AG08396 (cell line): ENCODE measurements at regions not wholly inside any gene's neighbourhood (a gene's known extent, or its start where the extent isn't known, plus 50 kb on each side); places are given as distances from the start of the nearest gene placed in this dataset.
"Not testable (repeated sequence)": the region's sequence is repeated elsewhere in the genome, so short reads cannot be mapped to it uniquely, and the experiment has no call there.

Experiments used
- DNase-seq: peaks from one replicate; pipeline ENCODE4 v3.0.0; 2012; ENCODE audit warnings: low spot score, mixed read lengths

DNA sequence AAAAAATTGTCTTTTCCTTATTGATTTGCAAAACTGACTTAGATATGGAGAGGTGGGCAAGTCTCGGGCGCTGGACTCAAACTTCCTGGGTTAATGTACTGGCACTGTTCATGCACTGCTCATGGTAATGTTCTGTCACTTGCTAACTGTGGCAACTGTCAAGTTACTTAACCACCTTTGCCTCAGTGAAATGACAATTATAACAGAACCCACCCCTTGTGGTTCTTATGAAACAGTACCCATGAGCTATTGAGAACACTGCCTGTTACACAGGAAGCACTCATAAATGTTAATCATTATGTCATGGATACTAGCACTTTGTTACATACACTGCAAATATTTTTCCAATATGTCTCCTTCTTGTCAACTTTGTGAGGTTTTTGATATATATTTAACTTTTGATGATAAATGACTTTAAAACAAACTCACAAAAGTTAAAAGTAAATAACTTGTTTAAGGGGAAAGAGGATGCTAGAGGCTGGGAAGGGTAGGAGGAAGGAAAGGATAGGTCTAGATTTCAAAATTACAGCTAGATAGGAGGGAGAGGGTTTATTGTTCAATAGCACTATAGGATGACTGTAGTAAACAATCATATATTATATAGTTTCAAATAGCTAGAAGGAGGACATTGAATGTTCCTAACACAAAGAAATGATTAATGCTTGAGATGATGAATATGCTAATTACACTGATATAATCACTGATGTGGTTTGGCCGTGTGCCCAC, 342.5 kb downstream of the ADGRL2 start:
- no peak for DNase-seq

DNA sequence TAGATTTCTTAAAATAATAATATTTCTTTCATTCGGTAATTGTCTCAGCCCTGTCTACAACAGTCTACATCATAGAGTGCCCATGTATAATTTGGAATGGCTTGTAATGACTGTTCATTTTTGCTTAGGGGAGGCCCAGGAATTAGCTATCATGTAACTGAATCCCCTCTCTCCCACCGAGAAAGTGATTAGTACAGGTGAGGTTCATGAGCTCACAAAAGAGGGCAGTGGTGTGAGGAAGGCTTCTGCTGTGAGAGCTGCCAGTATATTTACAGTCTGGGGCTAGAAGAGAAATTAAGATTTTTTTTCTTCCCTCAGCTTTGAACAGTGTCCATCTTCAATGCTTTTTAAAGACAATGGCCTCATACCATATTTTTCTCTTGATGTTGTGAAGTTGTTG, 340.7 kb downstream of the ADGRL2 start:
- no peak for DNase-seq

DNA sequence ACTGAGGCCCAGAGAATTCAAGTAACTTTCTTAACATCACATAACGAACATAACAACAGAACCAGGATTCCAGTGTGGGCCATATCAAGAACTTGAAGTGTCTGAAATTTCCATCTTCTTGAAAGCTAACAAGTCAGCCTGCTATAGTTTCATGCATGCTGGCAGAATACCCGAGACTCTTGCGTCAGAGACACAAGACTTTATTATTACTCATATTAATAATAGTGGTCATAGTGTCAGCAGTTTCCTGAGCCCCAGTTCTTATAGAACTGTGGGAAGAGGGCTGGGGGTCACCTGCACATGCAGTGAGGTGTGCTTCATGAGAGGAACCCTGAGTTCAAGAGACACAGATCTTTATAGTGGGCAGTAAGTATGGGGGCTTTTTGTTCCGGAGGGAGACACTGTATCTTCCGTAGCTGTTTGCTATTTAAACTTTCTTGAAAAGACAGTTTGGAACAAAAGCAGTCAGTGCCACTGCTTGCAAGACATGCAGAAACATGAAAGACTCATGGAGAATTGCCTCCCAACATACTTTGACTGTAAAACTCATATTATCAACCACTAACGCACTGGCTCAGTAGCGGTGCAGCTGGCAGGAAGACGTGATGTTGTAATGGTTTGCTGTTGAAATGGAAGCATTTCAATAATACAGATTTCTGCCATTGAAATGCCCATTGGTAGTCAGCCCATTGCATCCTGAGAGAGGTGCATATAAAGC, 339.2 kb downstream of the ADGRL2 start:
- DNase-seq, result no peak

DNA sequence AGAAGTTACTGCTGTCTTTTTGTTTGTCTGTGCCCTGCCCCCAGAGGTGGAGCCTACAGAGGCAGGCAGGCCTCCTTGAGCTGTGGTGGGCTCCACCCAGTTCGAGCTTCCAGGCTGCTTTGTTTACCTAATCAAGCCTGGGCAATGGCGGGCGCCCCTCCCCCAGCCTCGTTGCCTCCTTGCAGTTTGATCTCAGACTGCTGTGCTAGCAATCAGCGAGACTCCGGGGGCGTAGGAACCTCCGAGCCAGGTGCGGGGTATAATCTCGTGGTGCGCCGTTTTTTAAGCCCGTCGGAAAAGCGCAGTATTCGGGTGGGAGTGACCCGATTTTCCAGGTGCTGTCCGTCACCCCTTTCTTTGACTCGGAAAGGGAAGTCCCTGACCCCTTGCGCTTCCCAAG, 335.6 kb downstream of the ADGRL2 start:
- DNase-seq, result not testable (repeated sequence)

DNA sequence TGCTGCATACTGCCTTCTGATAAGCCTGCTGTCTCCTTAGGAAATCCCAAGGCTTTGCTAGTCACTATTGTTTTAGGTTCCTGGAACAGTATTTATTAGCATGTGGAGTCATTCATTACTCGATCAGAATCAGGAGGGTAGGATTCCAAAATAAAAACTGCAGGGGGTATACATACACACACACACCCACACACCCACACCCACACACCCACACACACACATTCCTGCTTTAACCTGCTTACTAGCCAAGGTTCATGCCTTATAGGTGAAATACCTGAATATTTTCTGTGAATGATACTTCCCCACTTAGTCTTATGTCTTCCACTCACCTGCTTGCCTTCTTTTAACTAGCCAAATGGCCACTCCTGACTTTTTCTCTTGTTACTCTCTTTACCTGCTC, 325.1 kb downstream of the ADGRL2 start:
- no peak for DNase-seq

DNA sequence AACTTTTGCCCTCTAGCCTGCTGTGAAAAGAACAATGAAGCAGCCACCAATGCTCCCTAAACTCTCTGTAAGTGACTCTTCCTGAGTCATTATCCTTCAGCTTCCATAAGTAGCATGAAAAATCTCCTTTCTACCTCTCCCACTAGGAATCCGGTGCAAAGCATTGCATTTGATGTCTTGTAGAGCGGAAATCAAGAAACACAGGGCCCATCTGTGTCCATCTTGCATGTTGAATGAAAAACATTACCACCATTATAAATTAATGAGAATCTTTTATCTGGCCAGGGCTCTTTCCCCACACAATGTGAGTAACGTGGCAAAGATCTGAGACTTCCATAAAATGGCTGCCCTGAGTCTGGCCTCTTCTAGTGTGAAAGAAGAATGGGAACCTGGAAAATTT, 324.4 kb downstream of the ADGRL2 start:
- no peak for DNase-seq

DNA sequence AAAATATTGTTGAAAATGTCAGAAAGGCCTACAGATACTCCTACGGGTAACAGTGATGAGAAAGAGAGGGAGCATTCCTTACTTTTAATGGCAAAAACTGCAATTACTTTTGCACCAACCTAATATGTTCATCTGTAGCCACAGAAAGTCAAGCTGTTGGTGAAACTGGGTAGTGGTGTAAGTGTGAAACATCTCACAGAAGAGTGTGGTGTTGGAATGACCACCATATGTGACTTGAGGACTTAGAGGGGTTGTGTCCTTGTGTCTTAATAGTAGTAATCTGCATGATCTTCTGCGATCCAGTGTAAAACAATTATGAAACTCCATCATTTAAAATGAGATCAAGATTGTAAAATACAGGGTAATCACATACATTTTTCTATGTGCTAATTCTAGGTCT, 320.7 kb downstream of the ADGRL2 start:
- no peak for DNase-seq

DNA sequence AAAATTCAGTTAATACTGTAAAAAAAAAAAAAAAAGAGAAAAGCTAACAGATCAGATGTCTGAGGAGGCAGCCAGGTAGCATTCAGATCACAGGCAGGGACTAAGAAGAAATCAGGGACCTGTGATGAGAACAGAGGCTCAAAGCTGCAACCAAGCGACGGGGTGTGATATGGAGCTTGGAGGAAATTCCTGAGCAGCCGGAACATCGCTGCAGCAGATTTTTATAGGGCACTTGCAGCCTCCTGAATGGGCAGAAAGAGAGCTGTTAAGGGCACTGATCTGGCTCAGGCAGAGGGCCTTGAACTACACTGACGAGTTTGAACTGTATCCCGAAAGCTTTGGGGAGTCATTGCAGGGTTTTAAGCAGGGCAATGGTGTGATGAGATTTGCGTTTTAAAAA, 315.4 kb downstream of the ADGRL2 start:
- DNase-seq, result no peak

DNA sequence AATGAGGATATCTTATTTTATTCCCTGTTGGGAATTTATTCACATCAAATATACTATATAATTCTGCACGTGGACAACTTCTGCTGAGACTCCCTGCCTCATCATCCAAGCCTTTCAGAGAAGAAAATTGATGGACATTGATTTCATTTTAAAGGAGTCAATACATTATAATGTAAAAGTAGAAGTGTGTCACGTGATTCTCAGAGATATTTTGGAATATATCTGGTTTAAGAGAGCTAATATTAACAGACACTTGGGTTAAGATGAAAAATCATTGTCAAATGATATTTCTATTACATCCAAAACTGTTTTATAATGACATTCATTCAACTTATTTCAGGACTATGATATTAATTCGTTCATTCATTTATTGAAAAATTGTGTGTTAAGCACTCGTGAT, 314.2 kb downstream of the ADGRL2 start:
- no peak for DNase-seq

DNA sequence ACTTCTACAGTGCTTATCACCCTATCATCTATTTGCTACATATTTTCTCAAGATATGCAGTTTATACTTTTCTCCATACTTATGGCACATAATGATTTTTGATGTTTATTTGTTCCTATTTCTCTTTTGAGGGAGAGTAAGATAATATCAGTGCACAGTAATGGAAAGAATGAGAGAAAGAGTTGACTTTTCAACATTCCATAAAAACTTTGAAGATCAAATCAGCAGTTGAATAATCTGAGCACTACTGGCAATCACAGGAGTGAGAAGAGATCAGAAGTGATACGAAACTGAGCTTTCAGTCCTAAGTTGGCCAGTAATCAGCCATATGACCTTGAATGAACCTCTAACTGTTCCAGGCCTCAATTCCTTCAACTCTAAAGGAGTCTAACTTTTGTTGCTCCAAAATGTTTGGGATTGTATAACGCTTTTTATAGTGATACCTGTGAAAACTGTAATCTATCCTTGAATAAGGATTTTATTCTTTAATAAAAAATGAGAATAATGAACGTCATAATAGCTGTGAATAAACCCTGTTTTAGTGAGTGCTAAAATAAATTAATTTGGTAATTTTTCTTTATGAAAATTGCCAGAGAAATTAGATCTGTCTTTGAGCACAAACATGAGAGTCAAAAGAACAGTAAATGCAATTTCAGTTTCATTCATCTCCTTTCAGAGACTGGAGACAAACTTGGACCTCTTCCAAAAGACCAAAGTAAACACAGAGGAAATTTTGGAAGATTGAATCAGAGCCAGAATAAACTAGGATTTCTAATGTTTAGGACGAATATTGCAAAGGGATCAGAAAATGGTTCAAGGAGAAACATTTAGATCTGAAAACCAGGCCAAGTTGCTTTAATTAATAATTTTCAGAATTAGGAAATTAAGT, 309.9 kb downstream of the ADGRL2 start:
- DNase-seq, result no peak

DNA sequence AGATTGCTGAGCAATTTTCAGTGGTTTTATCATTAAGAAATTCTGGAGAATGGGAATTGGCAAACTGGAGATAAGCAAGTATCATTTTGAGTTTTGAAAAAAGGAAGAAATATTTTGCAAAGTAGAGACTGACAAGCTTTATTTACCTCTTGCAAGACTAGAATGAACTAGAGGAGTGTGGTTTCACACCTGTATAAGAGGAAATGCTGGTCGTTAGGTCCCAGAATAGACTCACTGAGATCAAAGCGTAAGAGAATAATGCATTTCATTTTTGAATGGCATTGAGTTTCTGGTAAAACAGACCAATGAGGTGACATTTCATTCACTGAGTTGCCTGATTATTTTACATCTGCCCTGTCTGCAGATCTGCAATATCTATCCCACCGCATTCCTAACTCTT, 308.1 kb downstream of the ADGRL2 start:
- no peak for DNase-seq

DNA sequence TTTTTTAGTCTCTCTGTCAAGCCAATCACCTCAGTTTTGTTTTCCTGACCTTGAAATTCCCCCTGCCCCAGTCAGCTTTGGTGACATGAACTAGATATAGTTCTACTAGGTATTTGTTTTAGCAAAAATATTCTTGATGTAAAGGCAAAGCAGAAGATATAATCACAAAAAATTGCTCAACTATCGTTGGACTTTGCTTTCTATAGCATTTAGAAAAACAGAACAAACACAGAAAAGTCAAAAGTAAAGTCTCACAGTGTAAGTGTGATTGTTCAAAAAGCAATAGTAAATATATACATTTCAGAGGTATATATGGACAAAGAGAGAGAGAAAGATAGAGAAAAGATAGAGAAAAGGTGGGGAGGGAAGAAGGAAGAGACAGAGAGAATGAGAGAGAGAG, 305.9 kb downstream of the ADGRL2 start:
- DNase-seq, result no peak

DNA sequence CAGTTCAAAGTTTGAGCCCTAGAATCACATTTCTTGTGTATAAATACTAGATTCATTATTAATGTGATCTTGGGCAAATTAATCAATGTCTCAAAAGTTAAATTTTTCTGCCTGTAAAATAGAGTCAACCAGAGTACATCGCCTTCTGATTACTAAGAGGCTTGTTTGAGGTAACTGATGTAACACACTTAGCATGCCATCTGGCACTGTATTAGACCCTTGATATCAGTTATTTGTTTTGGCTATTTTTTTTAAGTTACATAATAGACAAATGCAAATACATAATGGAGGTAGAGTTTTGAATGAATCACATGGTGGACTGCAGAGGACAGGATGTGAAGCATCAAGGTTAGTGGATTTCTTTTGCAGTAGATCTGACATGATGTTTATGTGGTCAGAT, 298.4 kb downstream of the ADGRL2 start:
- DNase-seq, result no peak

DNA sequence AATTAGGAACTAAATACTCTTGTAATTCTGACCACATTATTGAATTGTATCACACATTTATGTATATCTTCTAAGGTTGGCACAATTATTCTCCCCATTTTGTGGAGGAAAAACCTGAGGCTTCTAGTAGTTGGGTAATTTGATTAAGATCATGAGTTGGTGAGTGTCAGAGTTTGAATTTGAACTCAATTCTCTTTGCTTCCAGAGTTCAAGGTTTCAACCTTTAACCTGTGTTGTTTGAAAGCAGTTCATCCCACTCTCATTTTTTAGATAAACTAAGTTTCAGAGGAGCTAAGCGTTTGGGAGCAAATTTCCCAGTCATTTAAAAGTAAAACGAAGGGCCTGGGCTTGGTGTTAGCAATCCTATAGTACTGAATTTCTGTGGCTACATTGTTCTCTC, 293.4 kb downstream of the ADGRL2 start:
- DNase-seq, result no peak

DNA sequence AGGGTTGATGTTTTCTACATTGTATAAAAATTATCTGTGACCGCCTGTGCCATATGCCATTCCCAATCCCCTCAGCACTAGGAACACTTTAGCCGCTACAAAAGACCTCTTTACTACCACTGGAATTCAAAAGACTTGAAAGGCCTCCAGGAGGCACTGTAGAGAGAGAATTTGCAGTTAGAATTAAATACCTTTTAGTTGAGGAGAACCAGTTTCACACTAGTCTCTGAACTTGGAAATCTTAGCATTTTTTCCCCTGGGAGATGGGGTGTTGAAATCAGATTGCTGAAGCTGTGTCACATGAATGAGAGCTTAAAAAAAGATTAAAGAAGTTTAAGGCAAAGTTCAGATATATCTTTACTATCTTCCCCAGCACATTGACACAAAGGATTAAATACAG, 291.0 kb downstream of the ADGRL2 start:
- no peak for DNase-seq

DNA sequence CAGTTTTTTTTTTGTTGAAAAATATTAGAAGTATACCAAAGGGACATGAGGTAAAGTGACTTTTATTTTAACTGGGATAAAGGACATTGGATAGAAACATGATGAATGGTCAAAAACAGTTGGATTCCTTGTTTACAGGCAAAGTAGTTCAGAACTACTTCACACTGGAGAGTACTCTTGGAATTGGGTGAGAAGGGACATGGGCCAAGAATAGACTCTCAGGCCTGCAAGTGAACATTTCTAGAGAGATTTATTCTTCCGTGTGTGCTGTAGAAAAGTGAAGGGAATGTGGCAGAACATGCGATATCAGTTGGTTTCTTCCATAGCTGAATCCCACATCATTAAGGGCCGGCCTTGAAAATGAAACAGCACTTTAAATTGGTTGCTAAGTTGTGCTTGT, 290.5 kb downstream of the ADGRL2 start:
- DNase-seq, result no peak

DNA sequence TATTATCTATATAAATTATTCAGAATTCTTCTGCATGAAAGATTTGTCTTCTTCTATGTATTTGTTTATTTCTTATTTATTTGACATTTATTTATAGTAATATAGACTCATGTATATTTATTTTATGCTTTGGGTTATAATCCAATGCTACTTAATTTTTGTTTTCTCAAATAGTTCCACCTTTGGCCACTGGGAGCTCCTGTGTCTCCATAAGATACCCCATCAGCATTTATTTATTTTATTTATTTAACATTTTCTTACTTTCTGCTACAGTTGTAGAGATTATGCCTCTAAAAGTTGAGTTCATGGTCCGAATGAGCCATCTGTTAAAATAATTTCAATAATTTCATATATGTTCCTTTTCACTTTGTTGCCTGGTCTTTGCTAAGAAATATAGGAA, 289.4 kb downstream of the ADGRL2 start:
- no peak for DNase-seq

DNA sequence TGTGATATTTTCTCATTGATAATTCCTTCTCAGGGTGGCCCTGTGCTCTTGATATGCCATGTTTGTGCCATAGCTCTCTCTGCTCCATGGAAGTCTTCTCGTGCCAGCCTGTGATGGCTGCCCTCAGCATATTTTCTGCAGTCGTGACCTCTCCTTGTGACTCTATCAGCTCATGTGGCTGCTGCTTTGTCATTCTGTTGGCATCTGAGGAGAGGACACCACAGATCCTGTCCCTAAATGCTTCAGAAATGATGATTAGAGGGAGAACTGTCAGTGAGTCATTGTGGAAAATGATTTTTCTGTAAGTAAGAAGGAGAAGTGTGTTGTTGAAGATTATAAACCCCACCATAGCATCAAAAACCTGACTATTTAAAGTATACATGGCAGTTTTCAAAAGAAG, 286.0 kb downstream of the ADGRL2 start:
- peak; percentile 4 for DNase-seq

DNA sequence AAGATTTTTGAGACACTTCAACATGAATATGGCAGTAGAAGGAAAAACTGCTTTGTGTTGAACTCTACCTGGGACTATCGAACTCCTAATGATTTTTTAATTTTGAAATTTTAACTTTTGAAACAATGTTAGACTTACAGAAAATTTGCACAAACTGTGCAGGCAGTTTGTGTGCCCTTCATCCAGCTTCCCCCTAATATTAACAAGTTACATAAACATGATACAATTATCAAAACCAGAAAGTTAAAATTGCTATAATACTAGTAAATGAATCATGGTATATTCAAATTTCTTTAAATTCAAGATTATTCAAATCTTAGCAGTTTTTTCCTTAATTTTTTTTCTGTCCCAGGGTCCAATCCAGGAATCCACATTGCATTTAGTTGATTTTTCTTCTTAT, 278.9 kb downstream of the ADGRL2 start:
- DNase-seq, result no peak

DNA sequence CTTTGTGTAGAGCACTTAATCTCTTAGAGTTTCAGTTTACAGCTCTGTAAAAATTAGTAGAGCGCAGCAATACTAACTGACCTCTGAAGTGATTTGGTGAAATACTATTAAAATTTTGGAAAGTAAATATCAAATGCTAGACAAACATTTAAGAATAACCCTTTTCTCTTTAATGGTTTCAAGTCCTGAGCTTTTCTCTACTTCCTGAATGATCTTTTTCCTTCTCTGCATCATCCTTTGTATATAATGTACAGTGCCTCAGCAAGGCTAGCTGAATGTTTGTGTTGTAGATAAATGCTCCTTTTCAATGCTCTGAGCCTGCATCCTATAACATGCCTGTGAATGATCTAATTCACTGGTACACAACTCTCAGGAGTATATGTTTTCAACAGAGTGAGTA, 272.9 kb downstream of the ADGRL2 start:
- no peak for DNase-seq

DNA sequence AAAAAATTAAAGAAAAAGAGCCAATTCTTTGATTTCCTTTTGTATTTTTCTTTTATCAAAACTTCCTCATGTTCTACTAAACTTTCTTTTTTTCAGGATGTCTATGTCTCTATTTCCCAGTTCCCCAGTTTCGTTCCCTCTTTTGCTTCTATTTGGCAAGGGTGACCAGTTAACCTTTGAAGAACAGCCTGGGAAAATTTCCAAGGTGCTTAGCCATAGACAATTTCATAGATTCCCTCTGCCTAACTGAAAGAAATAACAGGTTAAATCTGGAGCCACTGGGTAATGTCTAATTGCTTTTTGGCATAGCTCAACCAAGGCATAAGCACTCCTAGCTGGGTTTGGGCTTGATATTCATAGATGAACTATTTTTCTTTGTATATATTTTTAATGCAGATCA, 272.3 kb downstream of the ADGRL2 start:
- no peak for DNase-seq

DNA sequence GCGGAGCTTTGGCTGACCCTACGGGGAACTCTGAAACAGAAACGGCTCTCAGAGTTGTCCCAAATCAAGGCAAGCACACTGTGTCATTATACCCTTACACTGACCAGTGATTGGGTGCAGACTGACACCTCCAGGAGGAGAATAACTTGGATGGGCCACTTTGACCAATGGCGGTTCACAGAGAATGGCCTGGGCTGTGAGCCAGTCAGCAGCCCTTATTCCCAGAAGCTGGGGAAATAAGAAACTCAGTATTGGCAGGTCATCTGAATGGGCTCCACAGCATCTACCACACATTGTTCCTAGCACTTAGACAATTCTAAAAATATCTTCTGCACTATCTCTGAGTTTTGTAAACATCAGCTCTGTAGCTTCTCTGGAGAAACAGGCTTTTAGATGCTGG, 265.2 kb downstream of the ADGRL2 start:
- no peak for DNase-seq

DNA sequence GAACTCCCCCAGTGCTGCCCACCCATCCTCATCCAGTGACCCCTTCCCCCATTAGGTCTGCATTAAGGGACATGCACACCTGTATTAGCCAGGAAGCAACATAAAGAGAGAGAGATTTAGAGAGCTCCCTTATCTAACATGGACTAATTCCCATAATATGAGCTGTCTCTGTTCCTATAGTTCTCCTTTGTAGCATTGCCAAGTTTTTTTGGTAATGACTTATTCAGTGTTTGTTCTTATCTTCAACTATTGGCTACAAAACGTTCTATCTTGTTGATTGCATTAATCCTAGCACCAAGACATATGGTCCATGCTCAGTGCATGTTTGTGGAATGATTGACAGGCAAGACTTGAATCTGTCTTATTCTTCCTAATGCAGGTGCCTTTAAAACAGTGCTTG, 264.0 kb downstream of the ADGRL2 start:
- no peak for DNase-seq
